HG03565 (cell line): ENCODE measurements at regions not wholly inside any gene's neighbourhood (a gene's known extent, or its start where the extent isn't known, plus 50 kb on each side); places are given as distances from the start of the nearest gene placed in this dataset.
A peak's percentile ranks its signal among the peaks of the same experiment; 100 is the strongest.

Source experiments
- ATAC-seq: cut with Tn5 transposase; IDR thresholded peaks from one replicate; pipeline ENCODE4 v1.9.1; 2021; ENCODE audit warnings: mild to moderate bottlenecking, moderate library complexity; ENCODE audit not compliant: unreplicated experiment

GRCh38 chr12:103178366-103179080 is 221.0 kb downstream of the ASCL1 start:
- no peak for ATAC-seq

GRCh38 chr12:103181366-103182152 is 224.1 kb downstream of the ASCL1 start:
- ATAC-seq: peak; percentile 92

DNA sequence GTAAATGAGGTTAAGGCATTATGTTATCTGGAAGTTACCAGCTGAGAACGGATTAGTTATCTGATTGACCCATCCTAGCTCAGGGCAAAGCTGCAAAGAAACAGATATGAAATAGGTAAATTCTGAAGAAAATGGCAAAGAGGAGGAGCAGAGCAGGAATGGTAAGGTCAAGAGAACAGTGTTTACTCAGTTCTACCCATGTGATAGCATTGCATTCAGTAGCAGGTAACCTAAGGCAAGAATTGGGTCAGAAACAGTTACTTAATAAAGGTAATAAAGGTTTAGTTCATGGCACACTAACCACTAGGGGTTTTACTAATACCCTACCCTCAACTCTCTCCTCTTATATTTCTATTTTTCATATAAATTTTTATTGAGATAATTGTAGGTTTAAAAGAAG is 224.8 kb downstream of the ASCL1 start:
- ATAC-seq: no peak

DNA sequence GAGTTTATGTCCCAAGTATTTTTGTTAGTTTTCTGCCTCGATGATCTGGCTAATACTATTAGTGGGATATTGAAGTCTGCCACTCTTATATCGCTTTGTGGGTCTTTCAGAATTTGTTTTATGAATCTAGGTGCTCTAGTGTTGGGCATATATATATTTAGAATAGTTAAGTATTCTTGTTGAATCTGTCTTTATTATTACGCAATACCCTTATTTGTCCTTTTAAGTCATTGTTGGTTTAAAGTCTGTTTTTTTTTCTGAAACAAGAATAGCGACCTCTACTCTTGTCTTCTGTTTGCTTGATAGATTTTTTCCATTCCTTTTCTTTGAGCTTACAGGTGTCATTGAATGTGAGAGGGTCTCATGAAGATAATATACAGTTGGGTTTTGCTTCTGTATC is 239.0 kb downstream of the ASCL1 start:
- no peak for ATAC-seq

DNA sequence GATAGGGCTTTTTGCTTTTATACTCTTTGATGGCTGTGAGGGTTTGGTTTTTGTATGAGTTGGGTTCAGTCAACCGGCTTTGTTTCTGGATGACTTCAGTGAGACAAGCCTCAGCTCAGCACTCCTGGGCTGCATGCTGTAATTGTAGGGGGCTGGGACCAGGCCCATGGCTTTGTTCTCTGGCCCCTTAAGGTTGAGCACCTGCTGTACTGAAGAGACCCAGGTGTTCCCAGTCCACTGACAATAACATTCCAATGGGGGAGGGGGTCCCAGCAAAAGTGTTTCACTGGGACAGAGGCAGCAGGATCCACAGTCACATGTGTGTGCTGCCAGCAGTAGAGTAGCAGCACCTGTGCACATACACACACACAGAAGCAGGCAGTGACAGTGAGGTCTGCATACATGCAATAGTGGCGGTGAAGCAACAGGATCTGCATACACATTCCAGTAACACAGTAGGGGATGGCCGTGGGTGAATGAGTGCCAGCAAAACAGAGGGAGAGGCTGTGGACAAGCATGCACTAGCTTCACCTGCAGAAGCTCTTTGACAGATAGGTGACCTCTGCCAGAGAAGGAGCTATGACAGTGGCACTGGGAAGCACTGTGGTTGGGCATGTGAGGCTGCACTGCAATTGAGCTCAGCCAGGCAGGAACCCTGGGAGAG is 240.4 kb downstream of the ASCL1 start:
- no peak for ATAC-seq

DNA sequence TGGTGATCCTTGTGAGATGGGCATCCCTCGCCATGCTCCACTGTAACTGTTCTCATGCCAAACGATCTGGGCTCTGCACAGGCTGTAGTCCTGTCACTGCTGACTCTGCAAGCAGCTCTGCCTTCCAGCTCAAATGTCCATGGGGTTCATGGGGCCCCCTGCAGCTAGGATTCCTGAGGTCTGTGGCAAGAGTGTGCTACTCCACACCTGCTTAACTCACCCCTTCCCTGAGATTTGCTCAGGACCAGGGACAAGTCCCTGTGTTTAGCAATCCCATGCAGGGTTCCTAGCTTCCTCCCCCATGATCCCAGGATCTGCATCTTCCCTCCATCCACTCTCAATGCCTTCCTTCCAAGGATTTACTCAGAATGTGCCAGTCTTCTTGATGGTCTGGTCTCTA is 241.0 kb downstream of the ASCL1 start:
- no peak for ATAC-seq

GRCh38 chr12:103205906-103206305 is 248.4 kb downstream of the ASCL1 start:
- ATAC-seq: no peak

DNA sequence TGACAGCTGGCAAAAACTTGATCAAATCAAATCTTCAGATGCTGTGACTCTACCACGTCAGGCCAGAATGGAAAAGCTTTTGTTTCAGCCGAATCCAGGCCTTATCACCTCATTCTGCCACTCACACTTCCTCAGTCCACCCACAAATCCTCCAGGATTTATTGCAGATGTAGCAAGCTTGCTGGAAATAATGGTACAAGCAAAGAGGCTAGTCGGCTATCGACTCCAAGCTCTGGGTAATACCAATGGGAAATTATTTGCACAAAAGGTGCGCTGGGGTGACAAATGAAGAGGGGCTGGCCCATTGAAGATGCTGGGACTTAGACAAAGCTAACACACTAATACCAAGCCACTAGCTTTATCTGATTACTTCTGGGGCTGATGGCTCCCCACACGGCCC is 250.5 kb downstream of the ASCL1 start:
- ATAC-seq: no peak

- no peak for ATAC-seq
Measured at GRCh38 chr12:103241184-103241583, 254.6 kb downstream of the C12orf42 start.

DNA sequence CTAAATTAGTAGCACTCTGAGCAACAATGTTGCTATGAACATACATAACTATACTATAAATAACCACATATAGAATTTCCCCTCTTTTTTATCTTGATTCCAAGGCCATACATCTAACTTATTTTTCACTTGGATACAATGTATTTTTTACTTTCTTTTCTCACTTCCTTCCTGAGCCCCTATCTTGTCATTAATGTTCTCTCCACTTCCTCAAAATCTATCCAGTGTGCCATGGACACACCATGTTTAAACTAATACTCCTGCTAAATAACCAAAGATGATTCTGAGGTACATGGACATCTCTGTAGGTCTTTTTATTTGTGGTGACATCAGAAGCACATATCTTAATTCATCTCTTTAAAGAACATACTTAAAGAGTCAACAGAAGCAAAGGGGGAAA is 251.2 kb downstream of the C12orf42 start:
- ATAC-seq: no peak

GRCh38 chr12:103247531-103247930 is 248.2 kb downstream of the C12orf42 start:
- ATAC-seq: no peak

DNA sequence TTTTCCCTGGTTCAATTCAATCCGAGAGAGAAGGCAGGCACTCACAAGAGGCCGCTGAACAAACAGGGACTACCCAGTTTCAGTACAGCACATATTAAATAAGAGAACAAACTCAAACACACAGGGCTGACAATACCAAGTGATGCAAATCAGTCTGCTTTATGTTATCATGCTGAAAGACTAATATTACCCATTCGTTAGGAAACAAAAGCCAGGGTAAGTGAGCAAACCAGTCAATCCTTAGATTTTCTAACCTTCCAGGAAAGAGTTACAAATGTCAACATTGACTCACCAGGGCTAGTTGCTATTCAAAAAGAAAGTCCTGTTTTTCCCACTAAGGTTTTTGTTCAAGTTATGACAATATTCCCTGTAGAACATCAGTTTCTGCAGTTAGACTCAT is 246.2 kb downstream of the C12orf42 start:
- no peak for ATAC-seq

DNA sequence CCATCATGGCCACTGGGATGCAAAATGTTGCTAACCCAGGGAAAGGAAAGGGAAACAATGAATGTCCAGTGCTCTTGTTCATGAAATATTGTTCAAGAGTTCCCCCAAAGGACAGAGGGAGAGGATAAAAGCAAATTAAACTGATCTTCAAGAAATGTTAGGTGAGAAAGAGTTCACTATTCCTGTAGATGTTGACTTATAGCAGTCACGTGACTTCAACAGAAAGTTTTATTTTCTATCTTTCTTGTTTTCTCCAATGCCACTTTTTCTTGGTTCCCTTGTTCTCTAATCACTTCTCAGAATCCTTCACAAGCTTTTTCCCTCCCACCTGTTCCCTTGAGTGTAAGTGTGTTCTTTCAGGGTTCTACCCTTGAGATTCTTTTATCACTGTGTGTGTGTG is 245.3 kb downstream of the C12orf42 start:
- ATAC-seq: no peak
